ENCODE measurements at regions not wholly inside any gene's neighbourhood (a gene's known extent, or its start where the extent isn't known, plus 50 kb on each side); places are given as distances from the start of the nearest gene placed in this dataset.

DNA sequence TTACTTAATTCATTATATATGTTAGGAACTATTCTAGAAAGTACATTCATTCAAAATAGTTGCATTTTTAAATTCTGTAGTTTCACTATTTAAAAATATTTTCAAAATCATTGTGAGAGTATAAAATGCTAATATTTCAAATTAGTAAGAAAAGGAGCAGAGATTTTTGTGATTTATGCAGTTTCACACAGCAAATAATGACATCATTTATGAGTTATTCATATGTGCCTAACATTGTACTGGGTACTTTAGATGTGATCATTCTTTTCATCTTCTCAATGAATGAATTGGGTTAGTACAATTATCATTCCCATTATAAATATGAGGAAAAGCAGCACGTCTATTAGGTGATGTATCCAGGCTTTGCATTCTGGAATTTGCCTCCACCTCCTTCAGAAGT lies 1451.0 kb upstream of the IGFBP7 start (continued):
- TF ChIP-seq ETS1 (IDR thresholded peaks at IDR 0.05), result no peak
- TF ChIP-seq, protein P1, sequence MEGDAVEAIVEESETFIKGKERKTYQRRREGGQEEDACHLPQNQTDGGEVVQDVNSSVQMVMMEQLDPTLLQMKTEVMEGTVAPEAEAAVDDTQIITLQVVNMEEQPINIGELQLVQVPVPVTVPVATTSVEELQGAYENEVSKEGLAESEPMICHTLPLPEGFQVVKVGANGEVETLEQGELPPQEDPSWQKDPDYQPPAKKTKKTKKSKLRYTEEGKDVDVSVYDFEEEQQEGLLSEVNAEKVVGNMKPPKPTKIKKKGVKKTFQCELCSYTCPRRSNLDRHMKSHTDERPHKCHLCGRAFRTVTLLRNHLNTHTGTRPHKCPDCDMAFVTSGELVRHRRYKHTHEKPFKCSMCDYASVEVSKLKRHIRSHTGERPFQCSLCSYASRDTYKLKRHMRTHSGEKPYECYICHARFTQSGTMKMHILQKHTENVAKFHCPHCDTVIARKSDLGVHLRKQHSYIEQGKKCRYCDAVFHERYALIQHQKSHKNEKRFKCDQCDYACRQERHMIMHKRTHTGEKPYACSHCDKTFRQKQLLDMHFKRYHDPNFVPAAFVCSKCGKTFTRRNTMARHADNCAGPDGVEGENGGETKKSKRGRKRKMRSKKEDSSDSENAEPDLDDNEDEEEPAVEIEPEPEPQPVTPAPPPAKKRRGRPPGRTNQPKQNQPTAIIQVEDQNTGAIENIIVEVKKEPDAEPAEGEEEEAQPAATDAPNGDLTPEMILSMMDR (conservative IDR thresholded peaks at IDR 0.05; ENCODE audit: low read depth in 2 of 2), result no peak
- TF ChIP-seq POLR2AphosphoS5 (IDR thresholded peaks at IDR 0.05; ENCODE audit: low read depth), result no peak
- TF ChIP-seq JUNB (IDR thresholded peaks at IDR 0.05; ENCODE audit: unreplicated experiment), result no peak
- TF ChIP-seq, protein P2, sequence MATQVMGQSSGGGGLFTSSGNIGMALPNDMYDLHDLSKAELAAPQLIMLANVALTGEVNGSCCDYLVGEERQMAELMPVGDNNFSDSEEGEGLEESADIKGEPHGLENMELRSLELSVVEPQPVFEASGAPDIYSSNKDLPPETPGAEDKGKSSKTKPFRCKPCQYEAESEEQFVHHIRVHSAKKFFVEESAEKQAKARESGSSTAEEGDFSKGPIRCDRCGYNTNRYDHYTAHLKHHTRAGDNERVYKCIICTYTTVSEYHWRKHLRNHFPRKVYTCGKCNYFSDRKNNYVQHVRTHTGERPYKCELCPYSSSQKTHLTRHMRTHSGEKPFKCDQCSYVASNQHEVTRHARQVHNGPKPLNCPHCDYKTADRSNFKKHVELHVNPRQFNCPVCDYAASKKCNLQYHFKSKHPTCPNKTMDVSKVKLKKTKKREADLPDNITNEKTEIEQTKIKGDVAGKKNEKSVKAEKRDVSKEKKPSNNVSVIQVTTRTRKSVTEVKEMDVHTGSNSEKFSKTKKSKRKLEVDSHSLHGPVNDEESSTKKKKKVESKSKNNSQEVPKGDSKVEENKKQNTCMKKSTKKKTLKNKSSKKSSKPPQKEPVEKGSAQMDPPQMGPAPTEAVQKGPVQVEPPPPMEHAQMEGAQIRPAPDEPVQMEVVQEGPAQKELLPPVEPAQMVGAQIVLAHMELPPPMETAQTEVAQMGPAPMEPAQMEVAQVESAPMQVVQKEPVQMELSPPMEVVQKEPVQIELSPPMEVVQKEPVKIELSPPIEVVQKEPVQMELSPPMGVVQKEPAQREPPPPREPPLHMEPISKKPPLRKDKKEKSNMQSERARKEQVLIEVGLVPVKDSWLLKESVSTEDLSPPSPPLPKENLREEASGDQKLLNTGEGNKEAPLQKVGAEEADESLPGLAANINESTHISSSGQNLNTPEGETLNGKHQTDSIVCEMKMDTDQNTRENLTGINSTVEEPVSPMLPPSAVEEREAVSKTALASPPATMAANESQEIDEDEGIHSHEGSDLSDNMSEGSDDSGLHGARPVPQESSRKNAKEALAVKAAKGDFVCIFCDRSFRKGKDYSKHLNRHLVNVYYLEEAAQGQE (IDR thresholded peaks at IDR 0.05; ENCODE audit: unreplicated experiment), result no peak
- no peak for TF ChIP-seq STAT1 (IDR thresholded peaks at IDR 0.05; ENCODE audit: unreplicated experiment)
- TF ChIP-seq EZH2 (IDR thresholded peaks at IDR 0.05; ENCODE audit: low read depth, unreplicated experiment), result no peak
- no peak for TF ChIP-seq CREB1 (CRISPR knock-in tag; IDR thresholded peaks at IDR 0.05; ENCODE audit: low read depth)
- no peak for TF ChIP-seq EZH2phosphoT487 (IDR thresholded peaks at IDR 0.05; ENCODE audit: unreplicated experiment)
- no peak for TF ChIP-seq ZNF114 (CRISPR knock-in tag; IDR thresholded peaks at IDR 0.05)
- TF ChIP-seq NANOG (IDR thresholded peaks at IDR 0.05; ENCODE audit: borderline replicate concordance), result no peak

GRCh38 chr4:58560736-58561135 lies 1450.6 kb upstream of the IGFBP7 start:
- Histone ChIP-seq H4K20me1 (replicated peaks; ENCODE audit: insufficient read depth) (no peaks in the 10 kb centered on the region), H3K27me3 (ENCODE audit: insufficient read depth) (no peaks in the 10 kb centered on the region), H3K9me2 (ENCODE audit: insufficient read depth) (no peaks in the 10 kb centered on the region), H3K36me3 (ENCODE audit: insufficient read depth) (no peaks in the 10 kb centered on the region), H3K4me1 (ENCODE audit: insufficient read depth) (no peaks in the 10 kb centered on the region), H3K79me2 (replicated peaks; ENCODE audit: insufficient read depth) (no peaks in the 10 kb centered on the region), H3F3A (replicated peaks; ENCODE audit: low read depth) (no peaks in the 10 kb centered on the region), H2AFZ (peak overlapping the region; percentile 54; the same call in 1 of the 2 replicates), H3K27ac (ENCODE audit: low read depth) (peak overlapping the region; percentile 17), H3K4me2 (no peak overlapping the region), H3K4me3 (no peak overlapping the region)
- H3K9me3 Mint-ChIP-seq, result no peaks in the 10 kb centered on the region
- no peak for ATAC-seq
- no peaks in the 10 kb centered on the region for H3K4me1 Mint-ChIP-seq
- no peaks in the 10 kb centered on the region for H3K36me3 Mint-ChIP-seq (ENCODE audit: low read depth)
- H3K4me3 Mint-ChIP-seq, result no peak overlapping the region
- no peak overlapping the region for H3K27ac Mint-ChIP-seq
- no peaks in the 10 kb centered on the region for H3K27me3 Mint-ChIP-seq (ENCODE audit: insufficient read depth, low read depth, poor library complexity)
- DNase-seq (ENCODE audit: low spot score), result no peak
- TF ChIP-seq ETS1 (IDR thresholded peaks at IDR 0.05) (no peak), JUNB (IDR thresholded peaks at IDR 0.05; ENCODE audit: unreplicated experiment) (no peak), POLR2AphosphoS5 (IDR thresholded peaks at IDR 0.05; ENCODE audit: low read depth) (no peak)
- TF ChIP-seq, protein P3, sequence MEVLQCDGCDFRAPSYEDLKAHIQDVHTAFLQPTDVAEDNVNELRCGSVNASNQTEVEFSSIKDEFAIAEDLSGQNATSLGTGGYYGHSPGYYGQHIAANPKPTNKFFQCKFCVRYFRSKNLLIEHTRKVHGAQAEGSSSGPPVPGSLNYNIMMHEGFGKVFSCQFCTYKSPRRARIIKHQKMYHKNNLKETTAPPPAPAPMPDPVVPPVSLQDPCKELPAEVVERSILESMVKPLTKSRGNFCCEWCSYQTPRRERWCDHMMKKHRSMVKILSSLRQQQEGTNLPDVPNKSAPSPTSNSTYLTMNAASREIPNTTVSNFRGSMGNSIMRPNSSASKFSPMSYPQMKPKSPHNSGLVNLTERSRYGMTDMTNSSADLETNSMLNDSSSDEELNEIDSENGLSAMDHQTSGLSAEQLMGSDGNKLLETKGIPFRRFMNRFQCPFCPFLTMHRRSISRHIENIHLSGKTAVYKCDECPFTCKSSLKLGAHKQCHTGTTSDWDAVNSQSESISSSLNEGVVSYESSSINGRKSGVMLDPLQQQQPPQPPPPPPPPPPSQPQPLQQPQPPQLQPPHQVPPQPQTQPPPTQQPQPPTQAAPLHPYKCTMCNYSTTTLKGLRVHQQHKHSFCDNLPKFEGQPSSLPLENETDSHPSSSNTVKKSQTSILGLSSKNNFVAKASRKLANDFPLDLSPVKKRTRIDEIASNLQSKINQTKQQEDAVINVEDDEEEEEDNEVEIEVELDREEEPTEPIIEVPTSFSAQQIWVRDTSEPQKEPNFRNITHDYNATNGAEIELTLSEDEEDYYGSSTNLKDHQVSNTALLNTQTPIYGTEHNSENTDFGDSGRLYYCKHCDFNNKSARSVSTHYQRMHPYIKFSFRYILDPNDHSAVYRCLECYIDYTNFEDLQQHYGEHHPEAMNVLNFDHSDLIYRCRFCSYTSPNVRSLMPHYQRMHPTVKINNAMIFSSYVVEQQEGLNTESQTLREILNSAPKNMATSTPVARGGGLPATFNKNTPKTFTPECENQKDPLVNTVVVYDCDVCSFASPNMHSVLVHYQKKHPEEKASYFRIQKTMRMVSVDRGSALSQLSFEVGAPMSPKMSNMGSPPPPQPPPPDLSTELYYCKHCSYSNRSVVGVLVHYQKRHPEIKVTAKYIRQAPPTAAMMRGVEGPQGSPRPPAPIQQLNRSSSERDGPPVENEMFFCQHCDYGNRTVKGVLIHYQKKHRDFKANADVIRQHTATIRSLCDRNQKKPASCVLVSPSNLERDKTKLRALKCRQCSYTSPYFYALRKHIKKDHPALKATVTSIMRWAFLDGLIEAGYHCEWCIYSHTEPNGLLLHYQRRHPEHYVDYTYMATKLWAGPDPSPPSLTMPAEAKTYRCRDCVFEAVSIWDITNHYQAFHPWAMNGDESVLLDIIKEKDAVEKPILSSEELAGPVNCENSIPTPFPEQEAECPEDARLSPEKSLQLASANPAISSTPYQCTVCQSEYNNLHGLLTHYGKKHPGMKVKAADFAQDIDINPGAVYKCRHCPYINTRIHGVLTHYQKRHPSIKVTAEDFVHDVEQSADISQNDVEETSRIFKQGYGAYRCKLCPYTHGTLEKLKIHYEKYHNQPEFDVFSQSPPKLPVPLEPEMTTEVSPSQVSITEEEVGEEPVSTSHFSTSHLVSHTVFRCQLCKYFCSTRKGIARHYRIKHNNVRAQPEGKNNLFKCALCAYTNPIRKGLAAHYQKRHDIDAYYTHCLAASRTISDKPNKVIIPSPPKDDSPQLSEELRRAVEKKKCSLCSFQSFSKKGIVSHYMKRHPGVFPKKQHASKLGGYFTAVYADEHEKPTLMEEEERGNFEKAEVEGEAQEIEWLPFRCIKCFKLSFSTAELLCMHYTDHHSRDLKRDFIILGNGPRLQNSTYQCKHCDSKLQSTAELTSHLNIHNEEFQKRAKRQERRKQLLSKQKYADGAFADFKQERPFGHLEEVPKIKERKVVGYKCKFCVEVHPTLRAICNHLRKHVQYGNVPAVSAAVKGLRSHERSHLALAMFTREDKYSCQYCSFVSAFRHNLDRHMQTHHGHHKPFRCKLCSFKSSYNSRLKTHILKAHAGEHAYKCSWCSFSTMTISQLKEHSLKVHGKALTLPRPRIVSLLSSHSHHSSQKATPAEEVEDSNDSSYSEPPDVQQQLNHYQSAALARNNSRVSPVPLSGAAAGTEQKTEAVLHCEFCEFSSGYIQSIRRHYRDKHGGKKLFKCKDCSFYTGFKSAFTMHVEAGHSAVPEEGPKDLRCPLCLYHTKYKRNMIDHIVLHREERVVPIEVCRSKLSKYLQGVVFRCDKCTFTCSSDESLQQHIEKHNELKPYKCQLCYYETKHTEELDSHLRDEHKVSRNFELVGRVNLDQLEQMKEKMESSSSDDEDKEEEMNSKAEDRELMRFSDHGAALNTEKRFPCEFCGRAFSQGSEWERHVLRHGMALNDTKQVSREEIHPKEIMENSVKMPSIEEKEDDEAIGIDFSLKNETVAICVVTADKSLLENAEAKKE (CRISPR knock-in tag; IDR thresholded peaks at IDR 0.05), result no peak

Data from GM23338 (cell line).